Stomach (tissue), 8 donors: ENCODE measurements at regions not wholly inside any gene's neighbourhood (a gene's known extent, or its start where the extent isn't known, plus 50 kb on each side); places are given as distances from the start of the nearest gene placed in this dataset.

Source experiments
- DNase-seq, 2 donors: peaks; one replicate each; pipeline versions ENCODE4 v3.0.0 to v3.0.0-alpha.2; 2013 to 2019
- H3K27ac ChIP-seq, 5 donors: fragments of 200-600 bp in 4 of 5; sonication (generic) in 4 of 5; one replicate each; pipeline ENCODE4 v1.5.1; 2013 to 2019; ENCODE audit warnings: mild to moderate bottlenecking in 1 of 5, moderate library complexity in 1 of 5
- H3K27me3 ChIP-seq, 3 donors: fragments of 200-600 bp; sonication (generic); one replicate each; pipeline ENCODE4 v1.5.1; 2017 to 2019; ENCODE audit warnings: mixed run types in 1 of 3
- H3K36me3 ChIP-seq, 4 donors: fragments of 200-600 bp; sonication (generic); 1 replicate in 3 of 4; 2 replicates in 1 of 4; pipeline ENCODE4 v1.5.1; 2016 to 2019
- H3K4me1 ChIP-seq, 4 donors: fragments of 200-600 bp; sonication (generic); one replicate each; pipeline ENCODE4 v1.5.1; 2016 to 2019
- H3K4me3 ChIP-seq, 4 donors: fragments of 200-600 bp; sonication (generic) in 3 of 4; one replicate each; pipeline ENCODE4 v1.5.1; 2016 to 2019; ENCODE audit warnings: mild to moderate bottlenecking in 1 of 4
- H3K9me3 ChIP-seq, 4 donors: fragments of 200-600 bp; sonication (generic); one replicate each; pipeline ENCODE4 v1.5.1; 2016 to 2019
- EP300 ChIP-seq: sonication (generic); formaldehyde crosslinking; IDR thresholded peaks from one replicate; pipeline ENCODE4 v1.6.1; 2017; ENCODE audit warnings: antibody characterized with exemption
- POLR2A ChIP-seq, 4 donors: fragments of 450-650 bp; IDR thresholded peaks; one replicate each; pipeline ENCODE4 v1.6.1; 2016; ENCODE audit warnings: antibody characterized with exemption in 4 of 4, control low read depth in 2 of 4, mild to moderate bottlenecking in 1 of 4, moderate library complexity in 1 of 4
- POLR2AphosphoS5 ChIP-seq, 3 donors: sonication (generic); formaldehyde crosslinking; IDR thresholded peaks; one replicate each; pipeline ENCODE4 v1.6.1; 2016; ENCODE audit warnings: antibody characterized with exemption in 3 of 3
- WGBS, 5 donors: extraction: QIAGEN DNeasy Blood & Tissue Kit in 3 of 5; methylation state at CpG; one replicate each; pipeline versions ENCODE4 v1.1.5 to v1.1.7; 2013 to 2018; 5-methylcytosine and 5-hydroxymethylcytosine counted together
- intact Hi-C: fragments of 100-400 bp; cut with DNase I; formaldehyde crosslinking; loops from one replicate; pipeline ENCODE4 v1.15.1; 2023; ENCODE audit warnings: low total_unique reads
- TF ChIP-seq, protein P1 (sequence below), 7 experiments: fragments of 450-650 bp in 4 of 7; fragments of 200-600 bp in 3 of 7; sonication (generic) in 3 of 7; IDR thresholded peaks; one replicate each; pipeline ENCODE4 v1.5.1; 2016 to 2019; ENCODE audit warnings: antibody characterized with exemption in 7 of 7, control low read depth in 2 of 7, mild to moderate bottlenecking in 1 of 7
- donor health status: healthy with polysubstance abuse.
- donor health status: Bipolar disorder and iron deficiency.
- donor health status: healthy.

DNA sequence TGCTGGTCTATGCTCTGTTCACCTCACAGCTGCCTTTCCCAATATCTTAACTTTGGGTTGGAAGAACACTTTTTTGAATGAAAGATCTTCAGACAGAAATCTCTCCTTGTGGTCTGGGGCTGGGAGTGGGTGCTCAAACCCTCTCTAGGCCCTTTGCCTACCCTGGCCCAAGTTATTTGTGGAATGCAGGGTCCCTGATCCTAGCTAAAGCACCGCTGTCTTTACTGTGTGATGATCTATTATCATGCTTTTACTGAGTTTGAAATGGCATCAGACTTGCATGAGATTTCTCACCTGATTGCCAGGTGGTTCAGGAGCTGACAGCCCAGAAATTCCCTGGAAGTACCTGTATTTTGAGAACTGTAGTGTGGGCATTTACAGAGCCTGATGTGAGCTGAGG, 412.7 kb upstream of the ONECUT1 start:
- no peak overlapping the region for H3K27ac ChIP-seq
- intact Hi-C loops, result no loop called here
- TF ChIP-seq POLR2A (IDR thresholded peaks at IDR 0.05) (no peak), POLR2AphosphoS5 (IDR thresholded peaks at IDR 0.05) (no peak), EP300 (no peak)
- TF ChIP-seq, protein P1, sequence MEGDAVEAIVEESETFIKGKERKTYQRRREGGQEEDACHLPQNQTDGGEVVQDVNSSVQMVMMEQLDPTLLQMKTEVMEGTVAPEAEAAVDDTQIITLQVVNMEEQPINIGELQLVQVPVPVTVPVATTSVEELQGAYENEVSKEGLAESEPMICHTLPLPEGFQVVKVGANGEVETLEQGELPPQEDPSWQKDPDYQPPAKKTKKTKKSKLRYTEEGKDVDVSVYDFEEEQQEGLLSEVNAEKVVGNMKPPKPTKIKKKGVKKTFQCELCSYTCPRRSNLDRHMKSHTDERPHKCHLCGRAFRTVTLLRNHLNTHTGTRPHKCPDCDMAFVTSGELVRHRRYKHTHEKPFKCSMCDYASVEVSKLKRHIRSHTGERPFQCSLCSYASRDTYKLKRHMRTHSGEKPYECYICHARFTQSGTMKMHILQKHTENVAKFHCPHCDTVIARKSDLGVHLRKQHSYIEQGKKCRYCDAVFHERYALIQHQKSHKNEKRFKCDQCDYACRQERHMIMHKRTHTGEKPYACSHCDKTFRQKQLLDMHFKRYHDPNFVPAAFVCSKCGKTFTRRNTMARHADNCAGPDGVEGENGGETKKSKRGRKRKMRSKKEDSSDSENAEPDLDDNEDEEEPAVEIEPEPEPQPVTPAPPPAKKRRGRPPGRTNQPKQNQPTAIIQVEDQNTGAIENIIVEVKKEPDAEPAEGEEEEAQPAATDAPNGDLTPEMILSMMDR (IDR thresholded peaks at IDR 0.05), result no peak
- H3K4me3 ChIP-seq, result no peak overlapping the region
- H3K9me3 ChIP-seq, result no peaks in the 10 kb centered on the region
- peaks cover 0 to 5% (median 4%) of the 10 kb centered on the region in 3 donors for H3K27me3 ChIP-seq
- WGBS, 5 donors, result 64 to 86% (median 75%) methylated on average over 1 of the region's 1 CpG
- no peaks in the 10 kb centered on the region for H3K4me1 ChIP-seq
- H3K36me3 ChIP-seq, result no peaks in the 10 kb centered on the region
- no peak for DNase-seq

DNA sequence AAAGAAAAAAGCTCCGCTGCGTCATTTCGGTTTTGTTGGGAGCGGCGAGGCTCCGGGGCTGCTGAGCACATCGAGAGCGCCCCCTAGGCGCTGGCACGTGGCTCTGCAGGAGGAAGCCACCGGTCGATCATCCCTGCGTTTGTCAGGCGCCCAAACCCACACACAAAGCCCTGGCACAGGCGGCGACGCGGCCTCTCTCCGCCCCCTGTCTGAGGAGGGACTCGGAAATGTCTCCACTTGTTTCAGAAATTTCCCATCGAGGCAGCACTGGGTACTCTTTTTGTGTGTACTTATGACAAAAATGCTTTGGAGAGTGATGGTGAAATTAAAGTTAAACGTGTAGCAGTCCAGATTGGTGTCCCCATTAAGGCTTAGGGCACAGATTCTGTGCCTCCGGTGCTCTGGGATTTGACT, 407.3 kb upstream of the ONECUT1 start:
- peak; percentile 63 to 87 for DNase-seq
- intact Hi-C loops, result no loop called here
- TF ChIP-seq EP300 (no peak), POLR2A (IDR thresholded peaks at IDR 0.05) (no peak), POLR2AphosphoS5 (IDR thresholded peaks at IDR 0.05) (no peak)
- TF ChIP-seq, protein P1 (IDR thresholded peaks at IDR 0.05), result peak in 5 of 7 experiments; percentile 28 to 69 (median 66)
- Histone ChIP-seq H3K27ac (no peak overlapping the region), H3K4me3 (no peak overlapping the region), H3K9me3 (no peaks in the 10 kb centered on the region), H3K36me3 (no peaks in the 10 kb centered on the region), H3K27me3 (peaks cover 0 to 21% (median 12%) of the 10 kb centered on the region in 3 donors), H3K4me1 (peaks cover 0 to 5% (median 4%) of the 10 kb centered on the region in 4 donors)
- 3 to 5% (median 5%) methylated on average over 23 of the region's 23 CpGs for WGBS, 5 donors

DNA sequence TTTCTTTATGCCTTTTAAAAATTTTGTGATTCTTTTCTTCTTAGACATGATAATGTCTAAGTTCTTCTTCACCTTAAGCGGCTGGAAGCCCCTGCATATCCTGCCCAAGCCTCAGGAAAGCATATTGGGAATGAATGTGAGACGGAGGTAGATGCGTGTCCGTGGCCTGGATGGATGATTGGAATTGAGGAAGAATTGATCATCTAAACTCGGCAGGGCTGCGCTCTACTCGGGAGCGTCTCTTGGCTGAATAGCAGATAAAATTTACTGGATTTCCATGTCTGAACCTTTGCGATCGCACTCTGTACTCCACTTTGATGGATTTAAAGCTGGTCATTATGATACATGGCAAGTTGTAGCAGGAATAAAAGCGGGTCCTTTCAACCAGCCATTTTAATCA, 406.7 kb upstream of the ONECUT1 start:
- no peak for DNase-seq
- peaks cover 0 to 5% (median 4%) of the 10 kb centered on the region in 4 donors for H3K4me1 ChIP-seq
- no peaks in the 10 kb centered on the region for H3K36me3 ChIP-seq
- no peak overlapping the region for H3K27ac ChIP-seq
- 55 to 65% (median 61%) methylated on average over 11 of the region's 11 CpGs for WGBS, 5 donors
- intact Hi-C loops, result no loop called here
- H3K27me3 ChIP-seq, result peaks cover 0 to 21% (median 12%) of the 10 kb centered on the region in 3 donors
- H3K9me3 ChIP-seq, result no peaks in the 10 kb centered on the region
- H3K4me3 ChIP-seq, result no peak overlapping the region
- TF ChIP-seq POLR2A (IDR thresholded peaks at IDR 0.05) (no peak), EP300 (no peak), POLR2AphosphoS5 (IDR thresholded peaks at IDR 0.05) (no peak)
- TF ChIP-seq, protein P1 (IDR thresholded peaks at IDR 0.05), result no peak

DNA sequence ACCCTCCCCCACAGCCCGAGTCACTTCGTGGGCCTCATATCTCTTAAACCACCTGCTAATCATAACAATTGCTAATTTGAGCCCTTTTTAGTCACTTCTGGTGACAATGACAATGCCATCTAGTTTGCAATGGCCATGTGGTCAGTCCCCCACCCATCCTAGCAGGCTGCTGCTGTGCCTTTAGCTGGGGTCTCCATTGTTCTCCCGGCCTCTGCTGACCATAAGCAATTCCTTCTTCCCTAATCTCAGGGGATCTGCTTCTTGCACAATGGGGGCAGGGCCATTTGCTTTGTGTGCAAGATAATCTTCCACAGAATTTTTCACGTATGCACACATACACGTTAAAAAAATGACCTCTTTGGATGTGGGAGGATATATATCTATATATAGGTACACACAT, 406.1 kb upstream of the ONECUT1 start:
- WGBS, 5 donors, result 27 to 35% (median 34%) methylated on average over 5 of the region's 5 CpGs
- Histone ChIP-seq H3K9me3 (no peaks in the 10 kb centered on the region), H3K36me3 (no peaks in the 10 kb centered on the region), H3K27ac (no peak overlapping the region), H3K4me3 (no peak overlapping the region), H3K4me1 (peaks cover 0 to 5% (median 4%) of the 10 kb centered on the region in 4 donors), H3K27me3 (peaks cover 0 to 19% (median 12%) of the 10 kb centered on the region in 3 donors)
- intact Hi-C loops, result no loop called here
- TF ChIP-seq POLR2A (IDR thresholded peaks at IDR 0.05), result no peak
- TF ChIP-seq, protein P1 (IDR thresholded peaks at IDR 0.05), result no peak
- TF ChIP-seq POLR2AphosphoS5 (IDR thresholded peaks at IDR 0.05), result no peak
- no peak for TF ChIP-seq EP300
- no peak for DNase-seq
